ENCODE measurements at regions not wholly inside any gene's neighbourhood (a gene's known extent, or its start where the extent isn't known, plus 50 kb on each side); places are given as distances from the start of the nearest gene placed in this dataset.
"Not testable (repeated sequence)": the region's sequence is repeated elsewhere in the genome, so short reads cannot be mapped to it uniquely, and the experiment has no call there.

DNA sequence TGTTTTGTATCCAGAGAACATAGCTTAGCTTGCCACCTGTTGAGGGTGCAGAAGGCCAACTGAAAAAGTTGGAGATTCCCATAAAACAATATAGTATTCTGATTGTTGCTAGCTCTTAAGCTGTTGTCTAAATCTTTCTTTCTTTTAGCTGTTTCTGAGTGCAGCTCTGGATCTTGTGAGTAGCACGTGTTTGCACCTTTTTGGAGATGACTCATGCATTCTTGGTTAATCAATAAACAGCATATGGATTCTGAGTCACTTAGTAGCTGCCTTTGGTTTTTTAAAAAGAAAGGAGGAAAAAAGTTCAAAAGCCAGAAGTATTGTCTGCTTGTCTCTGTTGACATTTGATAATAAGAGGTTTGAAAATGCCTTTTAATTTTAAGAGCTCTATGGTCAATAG is 483.0 kb upstream of the FSIP2 start:
- ATAC-seq (no peak), DNase-seq (no peak)
- H3K9me3 ChIP-seq (ENCODE audit: control insufficient read depth, low read length), result no peaks in the 10 kb centered on the region
- intact Hi-C loops (cut with DNase I), result no loop called here
- no peak overlapping the region for H3K4me3 ChIP-seq (ENCODE audit: low read length)
- H3K27me3 ChIP-seq (ENCODE audit: control insufficient read depth, insufficient read depth), result no peaks in the 10 kb centered on the region
- WGBS, result 37% methylated on average over 1 of the region's 1 CpG
- H3K27ac ChIP-seq (ENCODE audit: low read length), result no peak overlapping the region
- H3K4me1 ChIP-seq (ENCODE audit: control insufficient read depth, insufficient read depth, low read length), result no peaks in the 10 kb centered on the region

GRCh38 chr2:185265747-185266146 is 472.9 kb upstream of the FSIP2 start:
- intact Hi-C loops (cut with DNase I), result no loop called here
- no peaks in the 10 kb centered on the region for H3K9me3 ChIP-seq (ENCODE audit: control insufficient read depth, low read length)
- H3K27me3 ChIP-seq (ENCODE audit: control insufficient read depth, insufficient read depth), result no peaks in the 10 kb centered on the region
- WGBS, result 60% methylated on average over 1 of the region's 1 CpG
- H3K4me3 ChIP-seq (ENCODE audit: low read length), result no peak overlapping the region
- no peak overlapping the region for H3K27ac ChIP-seq (ENCODE audit: low read length)
- DNase-seq (no peak), ATAC-seq (no peak)
- H3K4me1 ChIP-seq (ENCODE audit: control insufficient read depth, insufficient read depth, low read length), result no peaks in the 10 kb centered on the region

- intact Hi-C loops (cut with DNase I), result no loop called here
Measured at GRCh38 chr2:185268651-185269050, 470.0 kb upstream of the FSIP2 start.

DNA sequence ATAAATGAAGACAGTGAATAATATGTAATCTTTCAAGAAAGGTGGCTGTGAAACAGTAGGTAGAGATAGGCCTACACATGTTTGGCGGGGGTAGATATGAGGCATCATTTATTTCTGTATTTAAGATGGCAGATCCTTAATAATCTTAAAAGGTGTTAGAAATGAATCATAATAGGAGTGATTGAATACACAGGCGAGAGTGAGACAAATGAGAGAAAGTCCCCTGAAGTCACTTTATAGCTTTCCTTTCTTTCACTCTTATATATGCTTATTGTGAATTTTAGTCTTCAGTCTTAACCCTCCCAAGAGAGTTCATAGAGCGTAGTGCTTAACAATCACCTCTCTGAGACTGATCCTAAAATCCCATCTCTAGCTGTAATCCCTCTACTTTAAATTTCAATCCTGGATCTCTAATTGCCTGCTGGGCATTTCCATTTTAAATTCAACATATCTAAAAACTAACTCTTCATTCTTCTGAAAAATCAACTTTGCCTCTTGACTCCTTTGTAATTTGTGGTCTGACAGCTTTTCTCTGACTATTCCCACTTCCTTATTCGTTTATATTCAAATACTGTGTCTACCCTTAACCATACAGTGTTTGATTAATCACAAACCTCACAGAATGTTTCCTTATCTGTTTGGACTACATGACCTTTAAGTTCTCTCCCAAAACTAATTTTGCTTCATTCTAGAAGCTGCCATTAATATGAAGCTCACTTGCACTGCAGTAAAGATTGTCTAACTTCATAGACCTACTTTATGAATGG is 463.7 kb upstream of the FSIP2 start:
- DNase-seq, result no peak

More at GRCh38 chr2:185268651-185269050, 470.0 kb upstream of the FSIP2 start:
- WGBS, result 80% methylated on average over 3 of the region's 3 CpGs
- Histone ChIP-seq H3K9me3 (ENCODE audit: control insufficient read depth, low read length) (no peaks in the 10 kb centered on the region), H3K4me3 (ENCODE audit: low read length) (no peak overlapping the region), H3K27ac (ENCODE audit: low read length) (no peak overlapping the region), H3K27me3 (ENCODE audit: control insufficient read depth, insufficient read depth) (no peaks in the 10 kb centered on the region), H3K4me1 (ENCODE audit: control insufficient read depth, insufficient read depth, low read length) (no peaks in the 10 kb centered on the region)
- ATAC-seq (no peak), DNase-seq (no peak)

DNA sequence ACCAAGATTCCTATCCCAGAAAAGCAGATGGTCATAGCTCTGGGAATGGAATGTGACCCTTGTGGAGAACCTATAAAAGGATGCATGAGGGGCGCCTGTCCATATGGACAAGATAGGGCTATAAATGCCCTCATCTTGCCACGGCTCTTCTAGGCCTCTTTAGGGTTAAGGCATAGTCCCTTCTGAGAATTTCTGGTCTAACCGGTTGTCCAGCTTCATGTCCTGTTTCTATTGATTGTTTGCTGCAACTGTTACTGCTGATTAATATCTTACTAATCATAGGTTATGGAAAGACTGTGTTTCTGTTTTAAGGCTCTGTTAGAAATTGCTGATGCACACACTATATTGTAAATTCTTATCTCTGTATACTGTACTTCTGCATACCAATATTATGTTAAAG is 462.6 kb upstream of the FSIP2 start:
- H3K4me1 ChIP-seq (ENCODE audit: control insufficient read depth, insufficient read depth, low read length); H3K4me3 ChIP-seq (ENCODE audit: low read length); ATAC-seq; H3K27me3 ChIP-seq (ENCODE audit: control insufficient read depth, insufficient read depth); DNase-seq; H3K27ac ChIP-seq (ENCODE audit: low read length); intact Hi-C loops (cut with DNase I); H3K9me3 ChIP-seq (ENCODE audit: control insufficient read depth, low read length): not testable (repeated sequence)
- 74% methylated on average over 3 of the region's 3 CpGs for WGBS

More for the DNA sequence above, 463.7 kb upstream of the FSIP2 start:
- intact Hi-C loops (cut with DNase I), result no loop called here
- H3K9me3 ChIP-seq (ENCODE audit: control insufficient read depth, low read length), result no peaks in the 10 kb centered on the region
- no peak overlapping the region for H3K27ac ChIP-seq (ENCODE audit: low read length)
- no peaks in the 10 kb centered on the region for H3K27me3 ChIP-seq (ENCODE audit: control insufficient read depth, insufficient read depth)
- H3K4me3 ChIP-seq (ENCODE audit: low read length), result no peak overlapping the region
- H3K4me1 ChIP-seq (ENCODE audit: control insufficient read depth, insufficient read depth, low read length), result no peaks in the 10 kb centered on the region
- no peak for ATAC-seq
- WGBS, result 75% methylated on average over 4 of the region's 4 CpGs

GRCh38 chr2:185278761-185279160 is 459.8 kb upstream of the FSIP2 start:
- H3K27ac ChIP-seq (ENCODE audit: low read length), result no peak overlapping the region
- no peak overlapping the region for H3K4me3 ChIP-seq (ENCODE audit: low read length)
- no peak for DNase-seq
- 65% methylated on average over 2 of the region's 2 CpGs for WGBS
- no peaks in the 10 kb centered on the region for H3K27me3 ChIP-seq (ENCODE audit: control insufficient read depth, insufficient read depth)
- no peaks in the 10 kb centered on the region for H3K4me1 ChIP-seq (ENCODE audit: control insufficient read depth, insufficient read depth, low read length)
- no peak for ATAC-seq
- intact Hi-C loops (cut with DNase I), result no loop called here
- no peaks in the 10 kb centered on the region for H3K9me3 ChIP-seq (ENCODE audit: control insufficient read depth, low read length)

- no peaks in the 10 kb centered on the region for H3K4me1 ChIP-seq (ENCODE audit: control insufficient read depth, insufficient read depth, low read length)
- intact Hi-C loops (cut with DNase I), result no loop called here
- DNase-seq (no peak), ATAC-seq (no peak)
- no peak overlapping the region for H3K27ac ChIP-seq (ENCODE audit: low read length)
- no peaks in the 10 kb centered on the region for H3K9me3 ChIP-seq (ENCODE audit: control insufficient read depth, low read length)
- no peaks in the 10 kb centered on the region for H3K27me3 ChIP-seq (ENCODE audit: control insufficient read depth, insufficient read depth)
- H3K4me3 ChIP-seq (ENCODE audit: low read length), result no peak overlapping the region
Measured at GRCh38 chr2:185279999-185280398, 458.6 kb upstream of the FSIP2 start.

- intact Hi-C loops (cut with DNase I), result no loop called here
- Histone ChIP-seq H3K4me1 (ENCODE audit: control insufficient read depth, insufficient read depth, low read length) (no peaks in the 10 kb centered on the region), H3K9me3 (ENCODE audit: control insufficient read depth, low read length) (no peaks in the 10 kb centered on the region), H3K27me3 (ENCODE audit: control insufficient read depth, insufficient read depth) (no peaks in the 10 kb centered on the region), H3K4me3 (ENCODE audit: low read length) (no peak overlapping the region), H3K27ac (ENCODE audit: low read length) (no peak overlapping the region)
- ATAC-seq (no peak), DNase-seq (no peak)
Measured at GRCh38 chr2:185284696-185285095, 453.9 kb upstream of the FSIP2 start.

DNA sequence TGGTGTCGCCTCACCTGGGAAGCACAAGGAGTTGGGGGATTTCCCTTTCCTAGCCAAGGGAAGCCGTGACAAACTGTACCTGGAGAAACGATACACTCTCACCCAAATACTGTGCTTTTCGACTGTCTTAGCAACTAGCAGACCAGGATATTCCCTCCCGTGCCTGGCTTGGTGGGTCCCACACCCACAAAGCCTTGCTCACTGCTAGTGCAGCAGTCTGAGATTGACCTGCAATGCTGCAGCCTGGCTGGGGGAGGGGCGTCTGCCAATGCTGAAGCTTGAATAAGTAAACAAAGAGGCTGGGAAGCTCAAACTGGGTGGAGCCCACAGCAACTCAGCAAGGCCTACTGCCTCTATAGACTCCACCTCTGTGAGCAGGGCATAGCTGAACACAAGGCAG is 448.6 kb upstream of the FSIP2 start:
- peak in 1 of 3 donors; percentile 19 for DNase-seq
- H3K27ac ChIP-seq (ENCODE audit: low read length); ATAC-seq; H3K4me1 ChIP-seq (ENCODE audit: control insufficient read depth, insufficient read depth, low read length); intact Hi-C loops (cut with DNase I); H3K4me3 ChIP-seq (ENCODE audit: low read length); H3K9me3 ChIP-seq (ENCODE audit: control insufficient read depth, low read length); H3K27me3 ChIP-seq (ENCODE audit: control insufficient read depth, insufficient read depth): not testable (repeated sequence)
- WGBS, result 65% methylated on average over 6 of the region's 6 CpGs

GRCh38 chr2:185291035-185291647 is 447.5 kb upstream of the FSIP2 start:
- H3K9me3 ChIP-seq (ENCODE audit: control insufficient read depth, low read length), result no peaks in the 10 kb centered on the region
- H3K27me3 ChIP-seq (ENCODE audit: control insufficient read depth, insufficient read depth), result no peaks in the 10 kb centered on the region
- no peaks in the 10 kb centered on the region for H3K4me1 ChIP-seq (ENCODE audit: control insufficient read depth, insufficient read depth, low read length)
- H3K4me3 ChIP-seq (ENCODE audit: low read length), result no peak overlapping the region
- intact Hi-C loops (cut with DNase I), result no loop called here
- no peak overlapping the region for H3K27ac ChIP-seq (ENCODE audit: low read length)
- WGBS, result 43% methylated on average over 7 of the region's 7 CpGs
- peak in 1 of 2 donors; percentile 54 for ATAC-seq
- peak; percentile 24 to 65 (median 31) for DNase-seq

- Histone ChIP-seq H3K4me1 (ENCODE audit: control insufficient read depth, insufficient read depth, low read length) (no peaks in the 10 kb centered on the region), H3K27ac (ENCODE audit: low read length) (no peak overlapping the region), H3K4me3 (ENCODE audit: low read length) (no peak overlapping the region), H3K9me3 (ENCODE audit: control insufficient read depth, low read length) (no peaks in the 10 kb centered on the region), H3K27me3 (ENCODE audit: control insufficient read depth, insufficient read depth) (no peaks in the 10 kb centered on the region)
- intact Hi-C loops (cut with DNase I), result no loop called here
- WGBS, result 91% methylated on average over 5 of the region's 5 CpGs
- ATAC-seq (no peak), DNase-seq (peak in 1 of 3 donors; percentile 25)
Measured at GRCh38 chr2:185299867-185300266, 438.7 kb upstream of the FSIP2 start.

Data from right cardiac atrium (tissue), 5 donors.